Liver (tissue), 7 donors: ENCODE measurements at regions not wholly inside any gene's neighbourhood (a gene's known extent, or its start where the extent isn't known, plus 50 kb on each side); places are given as distances from the start of the nearest gene placed in this dataset.
"Not testable (repeated sequence)": the region's sequence is repeated elsewhere in the genome, so short reads cannot be mapped to it uniquely, and the experiment has no call there.

Source experiments
- DNase-seq: peaks from one replicate; pipeline ENCODE4 v3.0.0-alpha.2; 2017; ENCODE audit warnings: low spot score
- H3K27ac ChIP-seq, 2 donors: one replicate each; pipeline ENCODE4 v1.7.0; 2013; ENCODE audit warnings: inconsistent platforms in 2 of 2, low read length in 2 of 2, control low read depth in 1 of 2, low read depth in 1 of 2, mild to moderate bottlenecking in 1 of 2
- H3K27me3 ChIP-seq, 4 donors: one replicate each; pipeline versions ENCODE4 v1.6.1 to v1.7.0; 2013; ENCODE audit warnings: low read length in 3 of 4, inconsistent platforms in 1 of 4, mild to moderate bottlenecking in 1 of 4, moderate library complexity in 1 of 4; ENCODE audit not compliant: control insufficient read depth in 4 of 4, insufficient read depth in 4 of 4
- H3K36me3 ChIP-seq, 4 donors: one replicate each; pipeline versions ENCODE4 v1.6.1 to v1.7.0; 2013; ENCODE audit warnings: low read length in 3 of 4, mild to moderate bottlenecking in 3 of 4, low read depth in 1 of 4, moderate library complexity in 1 of 4; ENCODE audit not compliant: control insufficient read depth in 4 of 4, insufficient read depth in 3 of 4
- H3K4me1 ChIP-seq, 4 donors: one replicate each; pipeline versions ENCODE4 v1.6.1 to v1.7.0; 2013; ENCODE audit warnings: low read length in 3 of 4, mild to moderate bottlenecking in 3 of 4, moderate library complexity in 1 of 4; ENCODE audit not compliant: control insufficient read depth in 4 of 4, insufficient read depth in 4 of 4
- H3K4me3 ChIP-seq, 3 donors: one replicate each; pipeline versions ENCODE4 v1.6.1 to v1.7.0; 2013; ENCODE audit warnings: low read length in 3 of 3, control low read depth in 1 of 3, low read depth in 1 of 3, mild to moderate bottlenecking in 1 of 3
- H3K9ac ChIP-seq, 2 donors: one replicate each; pipeline ENCODE4 v1.7.0; 2013; ENCODE audit warnings: low read length in 2 of 2, mild to moderate bottlenecking in 2 of 2, moderate library complexity in 2 of 2, control low read depth in 1 of 2, low read depth in 1 of 2
- H3K9me3 ChIP-seq, 4 donors: one replicate each; pipeline versions ENCODE4 v1.6.1 to v1.7.0; 2013; ENCODE audit warnings: low read length in 3 of 4; ENCODE audit not compliant: control insufficient read depth in 4 of 4
- ATF3 ChIP-seq: IDR thresholded peaks from 2 replicates; pipeline ENCODE4 v1.6.1; 2016; ENCODE audit warnings: antibody characterized with exemption
- EGR1 ChIP-seq, 2 donors: IDR thresholded peaks; 2 replicates each; pipeline ENCODE4 v1.6.1; 2016 to 2018; ENCODE audit warnings: antibody characterized with exemption in 2 of 2, low read depth in 2 of 2
- FOXA1 ChIP-seq: IDR thresholded peaks from 2 replicates; pipeline ENCODE4 v1.6.1; 2016; ENCODE audit warnings: antibody characterized with exemption
- FOXA2 ChIP-seq: IDR thresholded peaks from 2 replicates; pipeline ENCODE4 v1.6.1; 2016; ENCODE audit warnings: antibody characterized with exemption
- GABPA ChIP-seq, 2 donors: IDR thresholded peaks in 1 of 2; conservative IDR thresholded peaks in 1 of 2; 2 replicates each; pipeline ENCODE4 v1.6.1; 2016; ENCODE audit warnings: antibody characterized with exemption in 2 of 2, mild to moderate bottlenecking in 1 of 2, moderate library complexity in 1 of 2
- HNF4A ChIP-seq, 2 donors: conservative IDR thresholded peaks; 2 replicates each; pipeline ENCODE4 v1.6.1; 2016; ENCODE audit warnings: antibody characterized with exemption in 2 of 2, mild to moderate bottlenecking in 2 of 2
- JUND ChIP-seq, 2 donors: IDR thresholded peaks; 2 replicates each; pipeline ENCODE4 v1.6.1; 2016; ENCODE audit warnings: antibody characterized with exemption in 2 of 2
- MAX ChIP-seq: IDR thresholded peaks from 2 replicates; pipeline ENCODE4 v1.6.1; 2016; ENCODE audit warnings: antibody characterized with exemption
- NR2F2 ChIP-seq: IDR thresholded peaks from 2 replicates; pipeline ENCODE4 v1.6.1; 2016; ENCODE audit warnings: antibody characterized with exemption
- RAD21 ChIP-seq, 2 donors: IDR thresholded peaks; 2 replicates each; pipeline ENCODE4 v1.6.1; 2016; ENCODE audit warnings: antibody characterized with exemption in 2 of 2, mild to moderate bottlenecking in 2 of 2
- REST ChIP-seq: IDR thresholded peaks from 2 replicates; pipeline ENCODE4 v1.6.1; 2016; ENCODE audit warnings: antibody characterized with exemption, mild to moderate bottlenecking
- RXRA ChIP-seq, 2 donors: IDR thresholded peaks; 2 replicates each; pipeline ENCODE4 v1.6.1; 2017 to 2018; ENCODE audit warnings: antibody characterized with exemption in 2 of 2, mild to moderate bottlenecking in 1 of 2
- SP1 ChIP-seq: IDR thresholded peaks from 2 replicates; pipeline ENCODE4 v1.6.1; 2018; ENCODE audit warnings: antibody characterized with exemption, mild to moderate bottlenecking
- YY1 ChIP-seq: IDR thresholded peaks from 2 replicates; pipeline ENCODE4 v1.6.1; 2016; ENCODE audit warnings: antibody characterized with exemption, mild to moderate bottlenecking
- ZBTB33 ChIP-seq: IDR thresholded peaks from 2 replicates; pipeline ENCODE4 v1.6.1; 2016; ENCODE audit warnings: antibody characterized with exemption
- WGBS: extraction: QIAGEN DNeasy Blood & Tissue Kit; methylation state at CpG from one replicate; pipeline ENCODE4 v1.1.7; 2013; 5-methylcytosine and 5-hydroxymethylcytosine counted together
- donor health status: healthy.
- donor health status: healthy.
- donor health status: healthy.
- donor health status: healthy.

GRCh38 chr5:91584352-91584751 lies 201.2 kb upstream of the ARRDC3 start (continued):
- TF ChIP-seq HNF4A (conservative IDR thresholded peaks at IDR 0.05) (no peak), ZBTB33 (no peak), EGR1 (IDR thresholded peaks at IDR 0.05; ENCODE audit: low read depth in 2 of 2) (no peak), FOXA1 (no peak)

GRCh38 chr5:91566012-91566411 lies 182.9 kb upstream of the ARRDC3 start:
- H3K9me3 ChIP-seq, H3K27ac ChIP-seq, DNase-seq, H3K27me3 ChIP-seq, H3K9ac ChIP-seq, H3K4me3 ChIP-seq, H3K36me3 ChIP-seq, H3K4me1 ChIP-seq: not testable (repeated sequence)
- 85% methylated on average over 2 of the region's 2 CpGs for WGBS

GRCh38 chr5:91562922-91563321 lies 179.8 kb upstream of the ARRDC3 start:
- no peak for TF ChIP-seq MAX
- TF ChIP-seq REST = no peak
- TF ChIP-seq ATF3 = no peak
- TF ChIP-seq JUND (IDR thresholded peaks at IDR 0.05) = no peak
- TF ChIP-seq GABPA (IDR thresholded peaks at IDR 0.05 in 1 of 2, conservative IDR thresholded peaks at IDR 0.05 in 1 of 2) = no peak
- no peak for TF ChIP-seq RXRA (IDR thresholded peaks at IDR 0.05)
- Histone ChIP-seq H3K27me3 (no peaks in the 10 kb centered on the region), H3K9me3 (peaks cover 0 to 10% (median 3%) of the 10 kb centered on the region in 4 donors), H3K4me1 (no peaks in the 10 kb centered on the region), H3K9ac (no peak overlapping the region), H3K36me3 (no peaks in the 10 kb centered on the region), H3K27ac (no peak overlapping the region), H3K4me3 (no peak overlapping the region)
- DNase-seq = no peak
- 93% methylated on average over 3 of the region's 3 CpGs for WGBS

- Histone ChIP-seq H3K36me3 (no peaks in the 10 kb centered on the region), H3K9ac (no peak overlapping the region), H3K27ac (no peak overlapping the region), H3K9me3 (no peaks in the 10 kb centered on the region), H3K4me3 (no peak overlapping the region), H3K4me1 (no peaks in the 10 kb centered on the region), H3K27me3 (no peaks in the 10 kb centered on the region)
- no peak for DNase-seq
- TF ChIP-seq MAX (no peak), RAD21 (IDR thresholded peaks at IDR 0.05) (no peak), EGR1 (IDR thresholded peaks at IDR 0.05; ENCODE audit: low read depth in 2 of 2) (no peak), FOXA2 (no peak), GABPA (IDR thresholded peaks at IDR 0.05 in 1 of 2, conservative IDR thresholded peaks at IDR 0.05 in 1 of 2) (no peak), JUND (IDR thresholded peaks at IDR 0.05) (no peak), SP1 (no peak), RXRA (IDR thresholded peaks at IDR 0.05) (no peak), HNF4A (conservative IDR thresholded peaks at IDR 0.05) (no peak), ATF3 (no peak), ZBTB33 (no peak), FOXA1 (no peak), NR2F2 (no peak), YY1 (no peak)
These were observed 158.6 kb upstream of the ARRDC3 start for GRCh38 chr5:91541696-91542095.
